HL-60 (cell line): ENCODE measurements at regions not wholly inside any gene's neighbourhood (a gene's known extent, or its start where the extent isn't known, plus 50 kb on each side); places are given as distances from the start of the nearest gene placed in this dataset.

Experiments
- GABPA ChIP-seq: IDR thresholded peaks from 2 replicates; pipeline ENCODE4 v1.6.1; 2012; ENCODE audit warnings: low read depth
- POLR2AphosphoS5 ChIP-seq: IDR thresholded peaks from 2 replicates; pipeline ENCODE4 v1.6.1; 2012; ENCODE audit warnings: low read depth
- TF ChIP-seq, protein P1 (sequence below): IDR thresholded peaks from one replicate; pipeline ENCODE4 v1.5.1; 2011; ENCODE audit warnings: low read length, control low read depth, inconsistent platforms; ENCODE audit not compliant: insufficient read depth
- TF ChIP-seq, protein P2 (sequence below): IDR thresholded peaks from 2 replicates; pipeline ENCODE4 v1.6.1; 2012; ENCODE audit warnings: low read depth; ENCODE audit not compliant: insufficient replicate concordance

DNA sequence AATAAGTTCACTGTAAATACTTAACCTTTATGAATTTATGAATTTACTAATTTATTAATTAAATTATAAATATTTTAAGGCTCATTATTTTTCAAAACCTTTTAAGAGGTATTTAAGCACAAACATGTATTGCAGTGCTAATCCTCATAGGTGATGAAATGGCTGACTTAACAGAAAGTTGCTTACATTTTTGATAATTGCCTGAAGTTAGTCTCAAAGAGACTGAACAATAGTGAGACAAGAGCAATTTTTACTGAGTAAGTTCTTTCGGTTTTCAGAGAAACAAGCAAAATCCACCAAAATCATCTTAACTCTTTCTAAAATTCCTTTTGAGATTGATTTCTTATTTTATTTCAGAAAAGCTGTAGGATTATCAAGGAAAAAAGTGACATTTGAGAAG is 137.3 kb upstream of the VGLL2 start:
- TF ChIP-seq, protein P1, sequence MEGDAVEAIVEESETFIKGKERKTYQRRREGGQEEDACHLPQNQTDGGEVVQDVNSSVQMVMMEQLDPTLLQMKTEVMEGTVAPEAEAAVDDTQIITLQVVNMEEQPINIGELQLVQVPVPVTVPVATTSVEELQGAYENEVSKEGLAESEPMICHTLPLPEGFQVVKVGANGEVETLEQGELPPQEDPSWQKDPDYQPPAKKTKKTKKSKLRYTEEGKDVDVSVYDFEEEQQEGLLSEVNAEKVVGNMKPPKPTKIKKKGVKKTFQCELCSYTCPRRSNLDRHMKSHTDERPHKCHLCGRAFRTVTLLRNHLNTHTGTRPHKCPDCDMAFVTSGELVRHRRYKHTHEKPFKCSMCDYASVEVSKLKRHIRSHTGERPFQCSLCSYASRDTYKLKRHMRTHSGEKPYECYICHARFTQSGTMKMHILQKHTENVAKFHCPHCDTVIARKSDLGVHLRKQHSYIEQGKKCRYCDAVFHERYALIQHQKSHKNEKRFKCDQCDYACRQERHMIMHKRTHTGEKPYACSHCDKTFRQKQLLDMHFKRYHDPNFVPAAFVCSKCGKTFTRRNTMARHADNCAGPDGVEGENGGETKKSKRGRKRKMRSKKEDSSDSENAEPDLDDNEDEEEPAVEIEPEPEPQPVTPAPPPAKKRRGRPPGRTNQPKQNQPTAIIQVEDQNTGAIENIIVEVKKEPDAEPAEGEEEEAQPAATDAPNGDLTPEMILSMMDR, result no peak
- no peak for TF ChIP-seq POLR2AphosphoS5
- no peak for TF ChIP-seq GABPA
- TF ChIP-seq, protein P2, sequence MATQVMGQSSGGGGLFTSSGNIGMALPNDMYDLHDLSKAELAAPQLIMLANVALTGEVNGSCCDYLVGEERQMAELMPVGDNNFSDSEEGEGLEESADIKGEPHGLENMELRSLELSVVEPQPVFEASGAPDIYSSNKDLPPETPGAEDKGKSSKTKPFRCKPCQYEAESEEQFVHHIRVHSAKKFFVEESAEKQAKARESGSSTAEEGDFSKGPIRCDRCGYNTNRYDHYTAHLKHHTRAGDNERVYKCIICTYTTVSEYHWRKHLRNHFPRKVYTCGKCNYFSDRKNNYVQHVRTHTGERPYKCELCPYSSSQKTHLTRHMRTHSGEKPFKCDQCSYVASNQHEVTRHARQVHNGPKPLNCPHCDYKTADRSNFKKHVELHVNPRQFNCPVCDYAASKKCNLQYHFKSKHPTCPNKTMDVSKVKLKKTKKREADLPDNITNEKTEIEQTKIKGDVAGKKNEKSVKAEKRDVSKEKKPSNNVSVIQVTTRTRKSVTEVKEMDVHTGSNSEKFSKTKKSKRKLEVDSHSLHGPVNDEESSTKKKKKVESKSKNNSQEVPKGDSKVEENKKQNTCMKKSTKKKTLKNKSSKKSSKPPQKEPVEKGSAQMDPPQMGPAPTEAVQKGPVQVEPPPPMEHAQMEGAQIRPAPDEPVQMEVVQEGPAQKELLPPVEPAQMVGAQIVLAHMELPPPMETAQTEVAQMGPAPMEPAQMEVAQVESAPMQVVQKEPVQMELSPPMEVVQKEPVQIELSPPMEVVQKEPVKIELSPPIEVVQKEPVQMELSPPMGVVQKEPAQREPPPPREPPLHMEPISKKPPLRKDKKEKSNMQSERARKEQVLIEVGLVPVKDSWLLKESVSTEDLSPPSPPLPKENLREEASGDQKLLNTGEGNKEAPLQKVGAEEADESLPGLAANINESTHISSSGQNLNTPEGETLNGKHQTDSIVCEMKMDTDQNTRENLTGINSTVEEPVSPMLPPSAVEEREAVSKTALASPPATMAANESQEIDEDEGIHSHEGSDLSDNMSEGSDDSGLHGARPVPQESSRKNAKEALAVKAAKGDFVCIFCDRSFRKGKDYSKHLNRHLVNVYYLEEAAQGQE, result no peak
